Panc1 (cell line): ENCODE measurements at regions not wholly inside any gene's neighbourhood (a gene's known extent, or its start where the extent isn't known, plus 50 kb on each side); places are given as distances from the start of the nearest gene placed in this dataset.

Experiments
- ATAC-seq: fragments of 200-7000 bp; cut with Tn5 transposase; 2 replicates; pipeline ENCODE4 v1.9.1; 2020; ENCODE audit warnings: mild to moderate bottlenecking, moderate library complexity
- BruUV-seq: library from RNA; stranded (reverse); fragments of 400-500 nt; replicated peaks from 2 replicates; lab custom pipeline; 2021; lab: Mats Ljungman, UMichigan
- CTCF ChIA-PET: fragments of 300-600 bp; sonication (Branson Sonifier 250); formaldehyde crosslinking; loops from one replicate; lab custom pipeline; 2022; ENCODE audit warnings: antibody characterized with exemption; lab: Charles Lee
- POLR2A ChIA-PET: fragments of 300-600 bp; sonication (Branson Sonifier 250); formaldehyde crosslinking; loops from one replicate; lab custom pipeline; 2022; ENCODE audit warnings: antibody characterized with exemption; lab: Charles Lee
- DNase-seq: peaks from one replicate; pipeline ENCODE4 v3.0.0-alpha.2; 2010; ENCODE audit warnings: low read depth, low spot score
- H3K27ac ChIP-seq: 2 replicates; pipeline ENCODE4 v1.5.1; 2011; ENCODE audit warnings: mild to moderate bottlenecking, low read length, inconsistent platforms
- H3K27me3 ChIP-seq: fragments of 200-500 bp; sonication (Bioruptor generic); 2 replicates; pipeline ENCODE4 v1.6.0; 2014; ENCODE audit warnings: low read length, inconsistent platforms; ENCODE audit not compliant: control insufficient read depth, insufficient read depth
- H3K36me3 ChIP-seq: fragments of 200-500 bp; sonication (Bioruptor generic); 2 replicates; pipeline ENCODE4 v1.5.1; 2014; ENCODE audit warnings: inconsistent platforms, mild to moderate bottlenecking, low read length, moderate library complexity; ENCODE audit not compliant: control insufficient read depth, insufficient read depth
- H3K4me1 ChIP-seq: 2 replicates; pipeline ENCODE4 v1.5.1; 2011; ENCODE audit warnings: inconsistent platforms, mild to moderate bottlenecking, low read length, moderate library complexity; ENCODE audit not compliant: control insufficient read depth, insufficient read depth
- H3K4me3 ChIP-seq, 2 experiments: 2 replicates each; pipeline ENCODE4 v1.5.1; 2011 to 2012; ENCODE audit warnings: low read depth in 2 of 2, low read length in 2 of 2, mild to moderate bottlenecking in 2 of 2, inconsistent platforms in 1 of 2, moderate library complexity in 1 of 2
- H3K9me3 ChIP-seq: fragments of 200-500 bp; sonication (Bioruptor generic); 2 replicates; pipeline ENCODE4 v1.5.1; 2014; ENCODE audit warnings: low read depth, mild to moderate bottlenecking, inconsistent platforms, low read length, moderate library complexity; ENCODE audit not compliant: control insufficient read depth, insufficient read depth
- CTCF ChIP-seq: fragments of 450-650 bp; IDR thresholded peaks from 2 replicates; pipeline ENCODE4 v1.5.1; 2017; ENCODE audit warnings: mild to moderate bottlenecking
- POLR2AphosphoS5 ChIP-seq: IDR thresholded peaks from 2 replicates; pipeline ENCODE4 v1.6.1; 2012; ENCODE audit warnings: mild to moderate bottlenecking, low read depth, low read length, moderate library complexity
- REST ChIP-seq, 2 experiments: IDR thresholded peaks; 2 replicates each; pipeline ENCODE4 v1.6.1; 2011 to 2012; ENCODE audit warnings: low read depth in 2 of 2, control low read depth in 1 of 2, low read length in 1 of 2, mild to moderate bottlenecking in 1 of 2, moderate library complexity in 1 of 2; ENCODE audit not compliant: insufficient read depth in 1 of 2
- SIN3A ChIP-seq: IDR thresholded peaks from 2 replicates; pipeline ENCODE4 v1.6.1; 2012; ENCODE audit warnings: low read depth, mild to moderate bottlenecking, low read length, moderate library complexity, borderline replicate concordance; ENCODE audit not compliant: insufficient read depth
- TCF7L2 ChIP-seq: IDR thresholded peaks from 2 replicates; pipeline ENCODE4 v1.6.1; 2011; ENCODE audit warnings: mild to moderate bottlenecking, low read depth, low read length, inconsistent platforms
- in situ Hi-C: cut with HindIII; loops from 2 replicates; pipeline ENCODE4 v1.10.0; 2016; ENCODE audit warnings: low sequenced_read_pairs, low pct_unique_long_range_greater_than_20kb
- intact Hi-C: fragments of 100-400 bp; cut with micrococcal nuclease; formaldehyde crosslinking; loops from one replicate; pipeline ENCODE4 v1.10.0; 2022; ENCODE audit not compliant: unreplicated experiment

- Histone ChIP-seq H3K36me3 (no peaks in the 10 kb centered on the region), H3K27ac (no peak overlapping the region), H3K27me3 (no peaks in the 10 kb centered on the region), H3K4me1 (no peaks in the 10 kb centered on the region), H3K4me3 (no peak overlapping the region), H3K9me3 (no peaks in the 10 kb centered on the region)
- in situ Hi-C loops, result no loop called here
- intact Hi-C loops, result no loop called here
- CTCF ChIA-PET, result no interaction called here
- TF ChIP-seq POLR2AphosphoS5 (no peak), SIN3A (no peak), CTCF (no peak), TCF7L2 (no peak), REST (IDR thresholded peaks at IDR 0.05; ENCODE audit: insufficient read depth in 1 of 2, low read depth in 2 of 2, low read length in 1 of 2) (no peak)
- ATAC-seq (no peak), DNase-seq (no peak)
- POLR2A ChIA-PET, result no interaction called here
- no TSS peak for BruUV-seq
Measured at GRCh38 chr6:19083801-19084200, 696.7 kb downstream of the RNF144B start.

GRCh38 chr6:19086480-19086879 lies 699.3 kb downstream of the RNF144B start:
- ChIA-PET CTCF (no interaction called here), POLR2A (no interaction called here)
- no peak overlapping the region for H3K27ac ChIP-seq
- TF ChIP-seq TCF7L2 (no peak), CTCF (no peak), REST (IDR thresholded peaks at IDR 0.05; ENCODE audit: insufficient read depth in 1 of 2, low read depth in 2 of 2, low read length in 1 of 2) (no peak), POLR2AphosphoS5 (no peak), SIN3A (no peak)
- intact Hi-C loops, result no loop called here
- H3K4me1 ChIP-seq, result no peaks in the 10 kb centered on the region
- DNase-seq (no peak), ATAC-seq (no peak)
- in situ Hi-C loops, result no loop called here
- no peaks in the 10 kb centered on the region for H3K36me3 ChIP-seq
- H3K4me3 ChIP-seq, result no peak overlapping the region
- H3K27me3 ChIP-seq, result no peaks in the 10 kb centered on the region
- no TSS peak for BruUV-seq
- no peaks in the 10 kb centered on the region for H3K9me3 ChIP-seq
